HCT116 (cell line): ENCODE measurements at regions not wholly inside any gene's neighbourhood (a gene's known extent, or its start where the extent isn't known, plus 50 kb on each side); places are given as distances from the start of the nearest gene placed in this dataset.

Source experiments
- ATAC-seq: fragments of 200-7000 bp; cut with Tn5 transposase; 2 replicates; pipeline ENCODE4 v1.9.1; 2020; ENCODE audit warnings: mild to moderate bottlenecking, moderate library complexity
- BruUV-seq: library from RNA; stranded (reverse); fragments of 400-500 nt; replicated peaks from 2 replicates; lab custom pipeline; 2021; lab: Mats Ljungman, UMichigan
- CTCF ChIA-PET: fragments of 300-600 bp; sonication (Branson Sonifier 250); formaldehyde crosslinking; loops from one replicate; lab custom pipeline; 2021; ENCODE audit warnings: antibody characterized with exemption; lab: Charles Lee
- POLR2A ChIA-PET: fragments of 300-600, 350-600 bp; sonication (Branson Sonifier 250); formaldehyde crosslinking; loops from one replicate; lab custom pipeline; 2021; ENCODE audit warnings: antibody characterized with exemption; lab: Charles Lee
- RAD21 ChIA-PET, 2 experiments: fragments of 300-600 bp; sonication (Branson Sonifier 250); formaldehyde crosslinking; loops; one replicate each; lab custom pipeline; 2023; ENCODE audit warnings: low total read pairs in 2 of 2; ENCODE audit not compliant: uncharacterized antibody in 2 of 2, unreplicated experiment in 2 of 2, low non-redundant PET in 1 of 2; lab: Charles Lee
- DNase-seq: peaks from one replicate; pipeline ENCODE4 v3.0.0-alpha.2; 2010; ENCODE audit warnings: low read depth, low spot score
- H2AFZ ChIP-seq: fragments of 200-600 bp; shearing (Covaris generic), sonication (generic); 2 replicates; pipeline ENCODE4 v1.6.1; 2017; ENCODE audit warnings: low read depth, mixed run types, mixed read lengths, antibody characterized with exemption, low read length; ENCODE audit not compliant: poor library complexity, severe bottlenecking
- H3K27ac ChIP-seq: 2 replicates; pipeline ENCODE4 v1.5.1; 2012; ENCODE audit warnings: low read depth, low read length
- H3K27me3 ChIP-seq: fragments of 200-600 bp; sonication (generic); 2 replicates; pipeline ENCODE4 v1.6.1; 2016; ENCODE audit warnings: mixed run types, low read length, mixed read lengths; ENCODE audit not compliant: insufficient read depth
- H3K36me3 ChIP-seq, 2 experiments: fragments of 200-500 bp in 1 of 2; fragments of 200-600 bp in 1 of 2; sonication (Bioruptor generic) in 1 of 2; sonication (generic) in 1 of 2; 2 replicates each; pipeline versions ENCODE4 v1.5.1 to v1.6.1; 2014 to 2016; ENCODE audit warnings: low read length in 2 of 2, inconsistent platforms in 1 of 2, mixed read lengths in 1 of 2, mixed run types in 1 of 2; ENCODE audit not compliant: insufficient read depth in 2 of 2, control insufficient read depth in 1 of 2
- H3K4me1 ChIP-seq, 2 experiments: fragments of 200-600 bp in 1 of 2; sonication (generic) in 1 of 2; 2 replicates each; pipeline versions ENCODE4 v1.5.1 to v1.6.1; 2012 to 2017; ENCODE audit warnings: low read length in 2 of 2, inconsistent platforms in 1 of 2, mild to moderate bottlenecking in 1 of 2, mixed read lengths in 1 of 2, mixed run types in 1 of 2, moderate library complexity in 1 of 2; ENCODE audit not compliant: insufficient read depth in 2 of 2, control insufficient read depth in 1 of 2
- H3K4me2 ChIP-seq: fragments of 200-600 bp; sonication (generic); 2 replicates; pipeline ENCODE4 v1.6.1; 2017; ENCODE audit warnings: mixed run types, low read length, mixed read lengths
- H3K4me3 ChIP-seq, 2 experiments: fragments of 200-600 bp in 1 of 2; sonication (generic) in 1 of 2; replicated peaks in 1 of 2; 2 replicates each; pipeline ENCODE4 v1.5.1; 2011 to 2016; ENCODE audit warnings: low read length in 2 of 2, control low read depth in 1 of 2, low read depth in 1 of 2, mild to moderate bottlenecking in 1 of 2, mixed read lengths in 1 of 2, mixed run types in 1 of 2
- H3K79me2 ChIP-seq: fragments of 200-600 bp; sonication (generic); 2 replicates; pipeline ENCODE4 v1.6.1; 2017; ENCODE audit warnings: mild to moderate bottlenecking, mixed run types, low read length, moderate library complexity, mixed read lengths; ENCODE audit not compliant: insufficient read depth
- H3K9ac ChIP-seq: fragments of 200-600 bp; sonication (generic); 2 replicates; pipeline ENCODE4 v1.6.1; 2016; ENCODE audit warnings: low read length, mixed read lengths
- H3K9me2 ChIP-seq: fragments of 200-600 bp; sonication (generic), shearing (Covaris generic); 2 replicates; pipeline ENCODE4 v1.6.1; 2017; ENCODE audit warnings: mixed run types, mild to moderate bottlenecking, moderate library complexity; ENCODE audit not compliant: insufficient read depth
- H3K9me3 ChIP-seq, 2 experiments: fragments of 200-500 bp in 1 of 2; fragments of 200-600 bp in 1 of 2; sonication (Bioruptor generic) in 1 of 2; sonication (generic) in 1 of 2; 2 replicates each; pipeline ENCODE4 v1.6.1; 2014 to 2017; ENCODE audit warnings: low read length in 2 of 2, mixed read lengths in 2 of 2, inconsistent platforms in 1 of 2, low read depth in 1 of 2, mild to moderate bottlenecking in 1 of 2, mixed run types in 1 of 2, moderate library complexity in 1 of 2; ENCODE audit not compliant: control insufficient read depth in 1 of 2, insufficient read depth in 1 of 2
- H4K20me1 ChIP-seq: fragments of 200-600 bp; sonication (generic), shearing (Covaris generic); 2 replicates; pipeline ENCODE4 v1.6.1; 2017; ENCODE audit warnings: mixed run types, mild to moderate bottlenecking, moderate library complexity; ENCODE audit not compliant: insufficient read depth
- CBX3 ChIP-seq: IDR thresholded peaks from 2 replicates; pipeline ENCODE4 v1.6.1; 2012; ENCODE audit warnings: low read depth
- EGR1 ChIP-seq: IDR thresholded peaks from 2 replicates; pipeline ENCODE4 v1.6.1; 2012; ENCODE audit warnings: low read depth
- ELF1 ChIP-seq: IDR thresholded peaks from 2 replicates; pipeline ENCODE4 v1.6.1; 2012; ENCODE audit warnings: low read depth, borderline replicate concordance
- EZH2 ChIP-seq: fragments of 200-600 bp; sonication (generic); IDR thresholded peaks from 2 replicates; pipeline ENCODE4 v1.6.1; 2017; ENCODE audit warnings: antibody characterized with exemption, mixed run types
- POLR2A ChIP-seq: IDR thresholded peaks from 2 replicates; pipeline ENCODE4 v1.7.0; 2011; ENCODE audit warnings: borderline replicate concordance; ENCODE audit not compliant: insufficient read depth, insufficient read length; ENCODE audit errors: extremely low read depth
- POLR2AphosphoS5 ChIP-seq: IDR thresholded peaks from 2 replicates; pipeline ENCODE4 v1.6.1; 2011; ENCODE audit warnings: mild to moderate bottlenecking, low read depth, low read length, moderate library complexity
- SIN3A ChIP-seq: IDR thresholded peaks from 2 replicates; pipeline ENCODE4 v1.6.1; 2012; ENCODE audit warnings: low read depth
- SP1 ChIP-seq: IDR thresholded peaks from 2 replicates; pipeline ENCODE4 v1.6.1; 2012; ENCODE audit warnings: low read depth
- SRF ChIP-seq: IDR thresholded peaks from 2 replicates; pipeline ENCODE4 v1.6.1; 2012; ENCODE audit warnings: low read depth
- TCF7L2 ChIP-seq: IDR thresholded peaks from 2 replicates; pipeline ENCODE4 v1.7.0; 2011; ENCODE audit warnings: borderline replicate concordance, inconsistent platforms; ENCODE audit not compliant: insufficient read depth, insufficient read length; ENCODE audit errors: extremely low read depth
- YY1 ChIP-seq: IDR thresholded peaks from 2 replicates; pipeline ENCODE4 v1.6.1; 2011; ENCODE audit warnings: low read length, low read depth, moderate library complexity, mild to moderate bottlenecking; ENCODE audit not compliant: insufficient replicate concordance; ENCODE audit errors: extremely low read depth
- ZBTB33 ChIP-seq: IDR thresholded peaks from 2 replicates; pipeline ENCODE4 v1.6.1; 2011; ENCODE audit warnings: mild to moderate bottlenecking, low read length, moderate library complexity; ENCODE audit not compliant: insufficient replicate concordance; ENCODE audit errors: extremely low read depth
- ZFX ChIP-seq: fragments of 450-650 bp; IDR thresholded peaks from 2 replicates; pipeline ENCODE4 v1.6.1; 2017
- intact Hi-C: fragments of 100-400 bp; cut with micrococcal nuclease; formaldehyde crosslinking; loops from 2 replicates; pipeline ENCODE4 v1.10.0; 2022

- no TSS peak for BruUV-seq
- no peak for TF ChIP-seq YY1
- TF ChIP-seq, all 23 proteins: peak for 0
These were observed 60.6 kb upstream of the C1orf21 start for GRCh38 chr1:184326278-184326677.

GRCh38 chr1:184329245-184329953 is 57.4 kb upstream of the C1orf21 start:
- Histone ChIP-seq H3K4me1 (no peaks in the 10 kb centered on the region), H3K4me3 (no peak overlapping the region), H2AFZ (no peak overlapping the region), H3K9me3 (no peaks in the 10 kb centered on the region), H3K4me2 (no peak overlapping the region), H4K20me1 (no peaks in the 10 kb centered on the region), H3K9me2 (no peaks in the 10 kb centered on the region), H3K79me2 (no peaks in the 10 kb centered on the region), H3K36me3 (no peaks in the 10 kb centered on the region), H3K27me3 (no peaks in the 10 kb centered on the region), H3K9ac (no peak overlapping the region), H3K27ac (no peak overlapping the region)
- no peak for TF ChIP-seq EZH2
- TF ChIP-seq ZFX = no peak
- TF ChIP-seq ZBTB33 = no peak
- TF ChIP-seq EGR1 = no peak
- no peak for TF ChIP-seq POLR2AphosphoS5
- TF ChIP-seq POLR2A = no peak
- TF ChIP-seq CBX3 = no peak
- TF ChIP-seq SP1 = no peak
- TF ChIP-seq SIN3A = no peak
- no peak for TF ChIP-seq TCF7L2
- TF ChIP-seq ELF1 = no peak
- TF ChIP-seq SRF = no peak
- ATAC-seq = no peak
- ChIA-PET POLR2A (no interaction called here), CTCF (no interaction called here), RAD21 (no interaction called here)
- intact Hi-C loops = no loop called here
- no TSS peak for BruUV-seq
- no peak for DNase-seq

More at GRCh38 chr1:184326278-184326677, 60.6 kb upstream of the C1orf21 start:
- intact Hi-C loops = no loop called here
- ChIA-PET RAD21 (no interaction called here), CTCF (no interaction called here), POLR2A (no interaction called here)
- Histone ChIP-seq H3K79me2 (no peaks in the 10 kb centered on the region), H3K4me2 (no peak overlapping the region), H3K27me3 (no peaks in the 10 kb centered on the region), H3K4me3 (no peak overlapping the region), H3K4me1 (no peaks in the 10 kb centered on the region), H3K9me3 (no peaks in the 10 kb centered on the region), H4K20me1 (no peaks in the 10 kb centered on the region), H3K27ac (no peak overlapping the region), H3K9me2 (no peaks in the 10 kb centered on the region), H3K36me3 (no peaks in the 10 kb centered on the region), H2AFZ (no peak overlapping the region), H3K9ac (no peak overlapping the region)
- no peak for ATAC-seq
- no peak for DNase-seq
